ENCODE measurements at regions not wholly inside any gene's neighbourhood (a gene's known extent, or its start where the extent isn't known, plus 50 kb on each side); places are given as distances from the start of the nearest gene placed in this dataset.
"Not testable (repeated sequence)": the region's sequence is repeated elsewhere in the genome, so short reads cannot be mapped to it uniquely, and the experiment has no call there.

- no peak for DNase-seq
Measured at GRCh38 chr12:66733321-66733720, 54.4 kb upstream of the GRIP1 start.

GRCh38 chr12:66733839-66734238 lies 55.0 kb upstream of the GRIP1 start:
- DNase-seq: no peak

DNA sequence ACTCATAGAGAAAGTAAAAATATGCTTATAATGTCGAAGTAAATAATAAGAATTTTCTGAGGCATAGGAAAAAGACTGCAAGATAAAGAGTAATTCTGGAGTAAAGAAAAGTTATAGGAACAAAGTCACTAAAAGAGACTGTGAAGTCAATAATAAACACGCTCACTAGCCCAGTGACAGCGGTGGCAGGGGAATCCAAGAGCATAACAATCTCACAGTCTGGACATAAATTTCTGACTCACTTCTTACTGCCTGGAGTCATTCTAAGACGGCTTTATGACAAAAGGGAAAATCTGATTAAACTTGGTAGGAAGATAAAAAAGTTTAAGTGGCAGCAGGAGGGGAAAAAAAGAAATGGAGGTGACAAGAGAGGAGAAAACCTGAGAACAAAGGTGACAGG lies 56.4 kb upstream of the GRIP1 start:
- no peak for DNase-seq

GRCh38 chr12:66736931-66737330 lies 58.1 kb upstream of the GRIP1 start:
- DNase-seq: no peak

DNA sequence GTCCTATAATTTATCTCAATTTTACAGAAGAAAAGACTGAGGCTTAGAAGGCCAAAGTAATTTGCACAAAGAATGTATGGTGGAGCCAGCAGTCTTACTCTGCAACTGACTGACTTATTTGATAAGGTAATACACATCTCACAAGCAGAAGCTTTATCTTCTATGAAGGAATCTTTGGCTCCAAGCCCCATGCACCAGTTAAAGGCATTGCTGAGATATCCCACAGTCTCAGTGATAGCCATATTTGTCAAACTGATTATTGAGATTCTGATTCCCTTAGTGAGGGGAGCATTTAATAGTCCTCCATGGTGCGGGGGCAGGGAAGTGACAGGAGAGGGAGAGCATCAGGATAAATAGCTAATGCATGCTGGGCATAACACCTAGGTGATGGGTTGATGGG lies 60.4 kb upstream of the GRIP1 start:
- no peak for DNase-seq

GRCh38 chr12:66739940-66740651 lies 61.2 kb upstream of the GRIP1 start:
- DNase-seq: no peak

- DNase-seq: no peak
Measured at GRCh38 chr12:66740732-66741131, 61.9 kb upstream of the GRIP1 start.

DNA sequence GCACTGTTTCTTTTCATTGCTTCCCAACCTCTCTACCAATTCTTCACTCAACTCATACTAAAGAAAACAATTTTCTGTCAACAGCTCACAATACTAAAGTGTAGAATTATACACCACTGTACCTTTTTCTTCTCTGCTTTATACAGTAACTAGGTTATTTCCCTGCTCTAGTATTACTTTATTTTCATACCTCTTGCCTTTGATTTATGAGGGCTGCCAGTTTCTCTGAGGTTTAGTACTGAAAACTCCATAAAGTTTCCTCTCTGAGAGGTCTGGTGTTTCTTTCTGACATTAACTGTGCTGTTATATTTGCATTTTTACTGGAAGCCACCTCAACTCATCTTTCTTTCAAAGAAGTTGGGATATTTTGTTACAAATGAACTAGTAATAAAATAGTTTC lies 63.0 kb upstream of the GRIP1 start:
- no peak for DNase-seq

DNA sequence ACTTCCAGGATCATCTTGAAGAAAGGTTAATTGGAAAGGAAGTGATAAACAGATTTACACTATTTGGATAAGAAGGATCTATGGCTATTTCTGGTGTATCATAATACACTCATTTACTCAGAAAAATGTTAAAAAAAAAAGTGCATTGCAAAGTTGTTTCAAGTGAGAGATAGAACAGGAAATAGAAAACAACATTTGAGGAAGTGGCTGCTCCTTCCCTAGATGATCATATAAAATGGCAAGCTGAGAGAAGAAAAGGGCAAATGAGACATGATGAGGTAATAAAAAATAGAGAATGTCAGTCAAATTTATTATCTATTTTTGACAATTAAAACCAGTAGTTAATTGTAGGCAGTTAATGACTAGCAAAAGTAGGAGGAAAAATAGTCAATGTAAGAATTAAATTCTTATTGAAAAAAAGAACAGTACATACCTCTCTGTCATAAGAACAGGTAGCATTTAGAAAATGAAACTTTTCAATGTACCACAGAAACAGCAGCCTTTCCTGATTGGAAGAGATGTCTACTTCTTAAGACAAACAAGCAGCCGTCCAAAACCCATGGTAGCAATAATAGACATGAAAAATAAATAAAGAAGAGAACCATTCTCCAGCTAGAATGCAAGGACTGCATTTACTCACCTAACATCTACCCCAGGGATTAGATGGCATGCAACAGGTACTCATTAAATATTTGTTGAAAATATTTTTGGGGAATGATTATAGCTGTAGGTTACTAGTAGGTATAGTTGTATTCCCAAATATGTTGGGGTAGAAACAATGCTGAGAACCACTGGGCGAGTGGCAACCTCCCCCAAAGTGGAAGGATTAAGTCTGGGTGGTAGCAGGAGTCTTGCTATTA lies 63.9 kb upstream of the GRIP1 start:
- no peak for DNase-seq

GRCh38 chr12:66744461-66744860 lies 65.6 kb upstream of the GRIP1 start:
- DNase-seq: no peak

GRCh38 chr12:66744956-66745383 lies 66.1 kb upstream of the GRIP1 start:
- no peak for DNase-seq

DNA sequence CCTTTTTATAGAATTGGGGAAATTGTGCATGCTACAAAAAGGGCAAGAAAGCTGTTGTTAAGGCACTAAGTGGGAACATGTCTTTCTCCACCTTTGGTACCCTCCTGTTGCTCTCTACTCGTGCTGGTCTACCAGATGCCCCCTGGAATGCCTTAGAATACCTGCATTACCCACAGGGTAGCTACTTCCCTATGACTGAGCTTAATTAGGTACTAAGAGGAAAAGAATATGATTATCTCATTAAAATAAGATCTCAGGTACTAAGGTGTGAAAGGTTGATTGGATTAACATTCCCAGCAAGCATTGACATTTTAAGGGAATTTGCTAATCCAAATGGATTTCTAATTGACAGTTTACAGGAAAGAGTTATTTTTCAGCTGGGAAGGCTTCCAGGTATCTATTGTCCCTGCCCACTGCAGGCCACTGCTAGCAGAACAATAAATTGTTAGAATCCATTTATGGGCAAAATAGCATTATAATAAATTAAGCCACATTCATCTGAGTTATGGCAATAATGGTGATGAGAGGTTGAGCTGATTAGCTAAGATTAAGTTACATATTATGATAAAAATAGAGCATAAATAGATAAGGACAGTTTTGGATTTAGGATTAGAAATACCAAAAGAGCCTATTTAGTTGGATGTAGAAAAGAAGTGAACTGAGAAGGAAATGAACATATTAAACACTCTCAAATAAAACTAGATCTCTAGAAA lies 67.8 kb upstream of the GRIP1 start:
- DNase-seq: no peak

DNA sequence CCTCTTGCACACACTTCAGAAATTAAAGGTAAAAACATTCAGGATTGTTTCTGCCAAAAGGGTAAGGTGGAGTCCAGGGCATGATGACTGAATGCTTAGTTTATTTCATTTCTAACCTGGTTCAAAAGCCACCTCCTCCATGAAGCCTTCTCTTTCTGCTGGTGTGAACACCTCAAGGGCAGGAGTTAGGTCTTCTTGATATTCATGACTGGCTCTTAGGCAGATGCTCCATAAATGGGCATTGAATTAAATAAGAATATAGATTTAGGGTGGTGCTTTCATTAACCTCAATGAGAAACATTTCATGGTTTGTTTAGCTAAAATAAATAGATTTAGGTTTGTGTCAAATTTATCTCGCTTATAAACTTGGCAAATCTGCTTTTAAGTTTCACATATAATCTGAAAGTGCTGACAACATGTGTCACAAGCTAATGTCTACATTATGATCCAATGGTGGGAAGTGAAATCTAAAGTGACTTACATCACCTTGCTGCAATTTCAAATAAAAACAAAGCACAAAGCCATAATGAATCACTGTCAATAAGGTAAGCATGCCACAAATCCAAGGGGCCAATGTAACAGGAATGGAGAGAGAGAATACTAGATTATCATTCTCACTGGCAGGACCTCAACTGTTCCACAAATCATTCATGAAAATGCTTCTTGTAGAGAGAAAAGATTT lies 72.7 kb upstream of the GRIP1 start:
- no peak for DNase-seq

GRCh38 chr12:66753810-66754209 lies 74.9 kb upstream of the GRIP1 start:
- no peak for DNase-seq

DNA sequence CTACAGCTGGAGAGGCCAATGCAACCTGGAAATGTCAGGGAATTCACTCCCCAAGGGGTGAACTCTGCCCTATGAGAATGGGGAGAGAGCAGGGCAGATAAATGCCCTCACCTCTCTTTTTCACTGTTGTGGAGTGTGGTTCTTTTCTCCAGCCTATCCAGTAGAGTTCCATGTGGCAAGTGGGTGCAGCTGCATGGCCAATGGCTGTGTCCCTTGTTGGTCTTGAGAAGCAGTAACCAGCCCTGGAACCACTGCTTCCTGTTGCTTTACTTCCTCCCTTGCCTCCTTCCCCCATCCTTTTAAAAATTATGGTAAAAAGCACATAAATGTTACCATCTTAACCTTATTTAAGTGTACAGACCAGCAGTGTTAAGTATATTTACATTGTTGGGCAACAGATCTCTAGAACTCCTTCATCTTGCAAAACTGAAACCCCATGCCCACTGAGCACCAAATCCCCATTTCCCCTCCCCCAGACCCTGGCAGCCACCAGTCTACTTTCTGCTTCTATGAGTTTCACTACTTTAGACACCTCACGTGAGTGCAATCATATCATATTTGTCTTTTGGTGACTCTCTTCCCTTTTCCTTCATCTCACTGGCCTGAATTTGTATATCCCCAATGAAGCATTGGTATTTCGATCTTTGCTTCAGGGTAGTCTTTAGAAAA lies 77.0 kb upstream of the GRIP1 start:
- no peak for DNase-seq

DNA sequence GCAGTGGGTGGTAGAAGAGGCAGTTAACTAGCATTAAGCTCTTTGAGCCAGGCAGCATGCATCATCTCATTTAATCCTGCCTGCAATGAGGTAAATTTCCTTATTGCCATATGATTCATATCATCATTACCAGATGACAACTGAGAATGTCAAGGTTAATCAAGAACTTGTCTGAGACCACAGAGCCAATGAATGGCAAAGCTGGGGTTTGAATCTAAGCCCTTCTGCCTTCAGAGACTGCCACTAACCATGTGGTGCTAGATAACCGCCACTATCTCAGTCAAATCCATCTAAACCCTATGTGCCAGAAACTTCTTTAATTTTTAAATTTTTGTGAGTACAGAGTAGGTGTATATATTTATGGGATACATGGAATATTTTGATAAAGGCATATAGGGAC lies 77.8 kb upstream of the GRIP1 start:
- no peak for DNase-seq

- DNase-seq: not testable (repeated sequence)
Measured at GRCh38 chr12:66760122-66760521, 81.2 kb upstream of the GRIP1 start.

GRCh38 chr12:66763467-66763866 lies 84.6 kb upstream of the GRIP1 start:
- DNase-seq: no peak

GRCh38 chr12:66765204-66765603 lies 86.3 kb upstream of the GRIP1 start:
- DNase-seq: no peak

- DNase-seq: no peak
Measured at GRCh38 chr12:66767536-66767935, 88.7 kb upstream of the GRIP1 start.

GRCh38 chr12:66768293-66768692 lies 89.4 kb upstream of the GRIP1 start:
- DNase-seq: no peak

DNA sequence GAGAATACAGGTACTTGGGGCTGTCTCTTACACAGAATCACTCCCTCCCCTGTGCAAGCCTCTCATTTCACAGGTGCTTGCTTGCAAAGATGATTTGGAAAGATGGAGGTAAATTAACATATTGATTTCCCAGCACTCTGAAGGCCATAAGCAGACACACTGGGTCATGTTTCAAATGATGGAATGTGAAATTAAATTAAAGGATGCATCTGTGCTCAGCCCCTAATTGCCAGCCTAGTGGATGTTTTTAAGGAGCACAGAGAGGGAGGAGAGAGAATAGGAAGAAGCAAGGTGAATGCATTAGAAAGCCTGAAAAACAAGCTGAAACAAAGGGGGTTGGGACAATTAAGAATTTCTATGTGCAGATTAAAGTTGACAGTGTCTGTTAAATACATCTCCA lies 96.1 kb upstream of the GRIP1 start:
- no peak for DNase-seq

- DNase-seq: no peak
Measured at GRCh38 chr12:66775871-66776270, 97.0 kb upstream of the GRIP1 start.

All from bone marrow (tissue), 2 donors.